Dermis microvascular lymphatic vessel endothelial cell (primary cell): ENCODE measurements at regions not wholly inside any gene's neighbourhood (a gene's known extent, or its start where the extent isn't known, plus 50 kb on each side); places are given as distances from the start of the nearest gene placed in this dataset.
A peak's percentile ranks its signal among the peaks of the same experiment; 100 is the strongest.

Source experiments
- DNase-seq, 2 donors: peaks; one replicate each; pipeline versions ENCODE4 v3.0.0 to v3.0.0-alpha.2; 2010; ENCODE audit warnings: low read depth in 2 of 2

- DNase-seq = no peak
Observed at GRCh38 chr2:173419506-173419905, 64.8 kb downstream of the CDCA7 start.

- no peak for DNase-seq
Observed at GRCh38 chr2:173424886-173425285, 70.2 kb downstream of the CDCA7 start.

GRCh38 chr2:173427887-173428668 is 73.4 kb downstream of the CDCA7 start:
- DNase-seq = no peak

- no peak for DNase-seq
Observed at GRCh38 chr2:173431191-173431590, 76.5 kb downstream of the CDCA7 start.

GRCh38 chr2:173432049-173432754 is 77.5 kb downstream of the CDCA7 start:
- no peak for DNase-seq

DNA sequence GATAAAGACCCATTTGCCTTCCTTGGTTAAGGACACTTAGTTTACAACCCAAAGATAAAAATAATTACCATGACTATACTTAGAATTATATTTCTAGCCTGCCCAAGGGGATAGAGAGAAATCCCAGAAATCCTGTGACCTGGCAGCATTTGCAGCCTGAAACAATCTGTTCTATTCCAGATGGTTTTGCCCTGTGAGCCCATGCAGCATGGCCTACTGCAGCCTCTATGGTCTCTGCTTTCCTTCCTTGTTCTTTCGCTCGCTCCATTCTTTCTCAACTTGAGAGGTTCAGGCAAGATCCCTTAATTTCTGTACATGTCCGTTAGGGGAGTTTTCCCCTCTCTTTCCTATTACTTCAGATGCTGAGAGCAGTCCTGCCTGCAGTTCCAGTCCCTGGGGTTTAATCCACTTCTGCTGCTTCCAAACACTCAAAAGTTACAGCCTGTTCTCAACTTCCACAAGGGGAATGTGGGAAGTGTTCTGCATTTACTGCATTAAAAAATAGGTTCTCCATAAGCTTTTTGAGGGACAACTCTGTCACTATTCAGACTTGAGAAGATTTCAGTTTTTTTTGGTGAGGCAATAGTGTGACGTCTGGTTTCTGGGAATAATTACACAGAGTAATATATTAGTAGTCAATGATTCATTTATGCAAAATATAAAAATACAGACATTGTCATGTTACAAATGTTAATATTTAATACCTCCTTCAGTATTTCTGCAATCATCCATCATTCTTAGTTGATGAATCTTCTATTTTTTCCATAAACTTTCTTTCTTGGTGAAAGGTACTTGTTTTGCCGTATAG is 80.3 kb downstream of the CDCA7 start:
- DNase-seq = no peak

DNA sequence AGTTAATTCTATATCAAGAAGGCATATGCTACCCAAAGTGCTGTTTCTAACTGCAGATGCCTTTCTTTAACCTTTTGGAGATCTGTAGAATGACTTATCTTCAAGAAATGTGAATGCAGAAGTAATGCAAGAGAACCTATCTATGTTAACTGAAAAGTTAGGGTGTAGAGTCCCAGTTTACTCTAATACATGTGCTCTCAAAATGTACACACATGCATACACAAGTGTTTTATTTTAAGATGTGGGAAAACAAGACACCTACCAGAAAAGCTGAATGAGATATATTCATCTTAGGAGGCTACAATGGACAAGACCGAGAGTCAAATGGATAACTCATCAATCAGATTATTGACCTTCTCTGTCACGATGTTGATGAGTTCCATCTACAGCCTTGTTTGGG is 80.9 kb downstream of the CDCA7 start:
- DNase-seq = no peak

DNA sequence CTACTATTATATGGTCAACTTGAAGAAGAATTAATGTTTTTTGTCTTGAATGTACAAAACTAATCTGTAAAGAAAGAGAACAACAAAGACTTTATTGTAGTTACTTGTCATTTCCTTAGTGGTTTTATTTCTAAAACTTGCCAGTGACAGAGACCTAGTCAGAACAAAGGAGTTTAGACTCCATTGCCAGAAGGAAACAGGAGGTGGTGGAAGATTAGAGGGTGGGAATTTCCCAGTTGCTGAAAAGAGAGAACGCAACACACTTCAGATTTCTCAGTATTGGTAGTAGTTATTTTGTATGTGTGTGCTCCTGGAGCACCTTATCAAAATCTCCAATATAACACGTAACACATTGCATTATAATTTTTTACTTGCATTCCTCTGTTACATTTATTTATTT is 81.4 kb downstream of the CDCA7 start:
- peak in 1 of 2 donors; percentile 38 for DNase-seq

GRCh38 chr2:173441222-173441621 is 86.5 kb downstream of the CDCA7 start:
- DNase-seq = no peak

GRCh38 chr2:173442542-173442941 is 87.9 kb downstream of the CDCA7 start:
- no peak for DNase-seq

DNA sequence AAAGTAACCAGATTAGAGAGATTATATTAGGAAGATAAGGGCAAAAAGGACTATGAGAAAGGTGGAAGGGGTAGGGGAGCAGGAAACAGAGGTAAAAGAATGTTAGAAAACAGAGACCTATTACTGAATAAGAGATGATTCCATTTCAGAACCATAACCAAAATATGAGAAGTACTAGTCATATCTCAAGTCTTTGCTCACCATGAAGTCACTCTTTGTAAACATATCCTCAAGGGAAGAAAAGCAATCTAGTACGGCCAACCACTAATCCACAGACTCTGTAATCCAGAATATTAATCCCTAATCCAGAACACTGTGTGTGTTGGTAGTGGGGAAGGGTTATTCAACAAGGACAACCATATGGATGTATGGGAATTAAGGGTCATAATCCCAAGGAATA is 92.0 kb downstream of the CDCA7 start:
- DNase-seq = no peak

DNA sequence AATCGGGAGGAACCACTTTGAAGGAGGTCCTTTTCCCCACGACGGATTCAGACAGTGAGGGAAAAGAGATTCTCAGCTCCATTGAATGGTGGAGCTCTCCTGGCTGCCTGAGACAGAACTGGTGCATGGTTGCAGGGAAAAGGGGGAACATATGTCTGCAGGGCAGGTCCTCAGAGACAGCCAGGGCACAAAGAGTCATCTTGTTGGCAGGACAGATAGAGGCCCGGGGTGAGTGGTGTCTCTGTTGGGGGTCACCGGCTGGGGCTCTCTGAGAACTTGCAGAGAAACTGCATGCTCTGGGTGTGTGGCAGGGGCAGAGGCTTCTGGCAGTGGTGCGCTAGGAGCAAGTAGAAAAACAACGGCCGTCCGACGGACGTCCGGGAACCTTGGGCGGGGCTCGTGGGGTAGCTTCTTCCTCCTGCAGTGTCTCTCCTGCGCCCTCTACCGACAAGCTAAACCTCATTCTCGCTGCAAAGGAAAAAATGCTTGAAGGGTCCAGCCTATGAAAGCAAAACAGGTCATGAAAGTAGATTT is 94.3 kb downstream of the CDCA7 start:
- DNase-seq = peak; percentile 36 to 67

- no peak for DNase-seq
Observed at GRCh38 chr2:173451118-173451517, 96.4 kb downstream of the CDCA7 start.

DNA sequence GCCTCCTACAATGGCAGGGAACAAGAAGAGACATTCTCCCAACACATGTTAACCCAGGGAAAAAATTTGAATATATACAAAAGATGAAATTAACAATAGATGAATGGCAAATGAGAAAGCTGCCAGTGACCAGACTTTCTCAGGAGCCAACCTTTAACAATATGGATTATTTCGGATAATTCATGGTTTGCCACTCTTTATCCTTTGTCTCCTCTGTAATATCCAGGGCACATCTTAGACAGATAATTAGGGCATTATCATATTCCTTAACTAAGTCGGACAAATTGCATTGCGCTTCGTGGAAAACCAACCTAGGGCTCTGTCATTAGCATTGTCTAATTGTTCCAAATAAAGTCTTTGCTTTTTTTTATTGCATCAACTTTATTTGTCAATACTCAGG is 97.3 kb downstream of the CDCA7 start:
- DNase-seq = no peak

DNA sequence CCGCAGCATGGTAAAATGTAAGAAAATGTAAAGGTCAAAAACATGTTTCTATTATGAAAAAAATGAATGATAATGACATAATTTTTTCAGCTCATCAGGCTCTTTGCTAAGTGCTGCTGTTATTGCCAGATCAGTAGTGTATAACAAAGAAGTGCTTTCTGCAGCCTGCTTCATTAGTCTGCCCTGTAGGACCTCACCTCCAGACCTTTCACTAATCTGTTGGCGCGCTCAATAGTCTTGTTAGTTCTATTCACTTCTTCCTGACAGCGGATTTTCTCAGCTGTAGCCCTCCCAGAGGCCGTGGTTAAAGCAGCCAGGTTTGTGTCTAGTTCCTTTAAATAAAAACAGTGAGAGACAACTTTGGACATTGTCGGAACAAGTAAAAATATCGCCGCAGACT is 97.7 kb downstream of the CDCA7 start:
- DNase-seq = no peak

DNA sequence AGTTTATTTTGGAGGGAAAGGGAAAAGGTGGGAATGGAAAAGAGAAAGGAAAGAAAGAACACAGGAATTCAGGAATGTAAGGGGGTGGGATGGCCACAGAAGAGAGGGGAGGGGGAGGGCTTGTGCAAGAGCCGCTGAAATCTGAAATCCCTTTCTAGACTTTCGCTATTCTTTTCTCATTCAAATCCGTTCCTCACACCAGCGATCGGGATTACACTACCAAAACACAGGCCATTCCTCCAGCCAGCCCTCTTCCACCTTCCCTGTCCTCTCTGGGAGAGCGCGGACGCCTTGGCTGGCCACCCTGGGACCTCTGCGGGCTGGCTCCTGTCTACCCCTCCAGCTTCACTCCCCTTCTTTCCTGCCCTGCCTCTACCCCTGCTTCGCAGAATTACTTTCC is 102.3 kb downstream of the CDCA7 start:
- no peak for DNase-seq

DNA sequence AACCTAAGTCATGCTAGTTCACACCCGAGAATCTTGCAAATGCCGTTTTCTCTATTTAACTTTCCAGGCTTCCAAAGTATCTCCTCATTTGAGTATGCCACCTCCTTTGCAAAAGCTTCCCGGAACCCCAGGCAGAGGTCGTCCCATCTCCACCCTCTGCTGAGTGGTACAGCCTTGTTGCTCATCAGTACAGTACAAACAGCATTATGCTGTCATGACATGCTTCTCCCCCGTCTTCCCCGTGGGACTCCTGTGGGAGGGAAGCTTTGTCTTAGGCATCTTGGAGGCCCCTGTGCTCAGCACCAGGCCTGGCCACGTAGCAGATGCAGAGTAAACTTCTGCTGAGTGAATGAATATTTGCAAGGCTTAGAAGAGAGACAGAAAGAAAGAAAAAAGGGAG is 102.7 kb downstream of the CDCA7 start:
- DNase-seq = no peak

DNA sequence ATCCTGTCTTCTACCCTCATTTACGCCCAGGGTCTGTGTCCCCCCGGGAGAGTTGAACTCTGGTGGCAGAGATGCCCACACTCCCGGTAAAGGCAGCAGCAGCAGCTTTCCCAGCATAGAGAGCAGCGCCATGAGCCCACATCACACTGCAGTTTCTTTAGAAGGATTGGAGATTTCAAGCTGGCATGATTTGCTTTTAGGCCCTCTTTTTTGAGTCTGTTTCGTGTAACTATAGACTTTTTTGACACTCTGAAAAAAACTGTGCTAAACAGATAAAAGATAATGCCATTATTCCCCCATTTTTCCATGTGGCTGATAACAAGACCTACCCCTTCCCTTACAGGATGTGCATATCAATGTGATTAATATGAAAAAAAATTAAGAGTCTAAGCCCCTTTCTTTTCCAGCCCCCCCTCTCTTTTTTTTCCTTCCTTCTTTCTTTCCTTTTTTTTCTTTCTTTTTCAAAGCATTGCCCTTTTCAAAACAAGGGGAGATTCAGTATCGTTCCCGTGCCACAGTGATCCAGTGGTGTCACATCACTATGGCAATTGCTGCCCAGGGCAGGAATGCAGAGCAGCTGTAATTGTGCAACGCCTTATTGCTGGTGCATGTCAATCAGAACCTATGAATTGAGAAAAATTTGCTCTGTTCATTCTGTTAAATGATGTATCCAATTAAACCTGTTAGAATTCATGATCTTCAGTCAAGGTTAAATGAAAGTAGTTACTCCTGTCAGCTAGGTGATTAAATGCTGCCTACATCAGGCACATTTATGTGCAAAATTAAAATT is 104.5 kb downstream of the CDCA7 start:
- no peak for DNase-seq

DNA sequence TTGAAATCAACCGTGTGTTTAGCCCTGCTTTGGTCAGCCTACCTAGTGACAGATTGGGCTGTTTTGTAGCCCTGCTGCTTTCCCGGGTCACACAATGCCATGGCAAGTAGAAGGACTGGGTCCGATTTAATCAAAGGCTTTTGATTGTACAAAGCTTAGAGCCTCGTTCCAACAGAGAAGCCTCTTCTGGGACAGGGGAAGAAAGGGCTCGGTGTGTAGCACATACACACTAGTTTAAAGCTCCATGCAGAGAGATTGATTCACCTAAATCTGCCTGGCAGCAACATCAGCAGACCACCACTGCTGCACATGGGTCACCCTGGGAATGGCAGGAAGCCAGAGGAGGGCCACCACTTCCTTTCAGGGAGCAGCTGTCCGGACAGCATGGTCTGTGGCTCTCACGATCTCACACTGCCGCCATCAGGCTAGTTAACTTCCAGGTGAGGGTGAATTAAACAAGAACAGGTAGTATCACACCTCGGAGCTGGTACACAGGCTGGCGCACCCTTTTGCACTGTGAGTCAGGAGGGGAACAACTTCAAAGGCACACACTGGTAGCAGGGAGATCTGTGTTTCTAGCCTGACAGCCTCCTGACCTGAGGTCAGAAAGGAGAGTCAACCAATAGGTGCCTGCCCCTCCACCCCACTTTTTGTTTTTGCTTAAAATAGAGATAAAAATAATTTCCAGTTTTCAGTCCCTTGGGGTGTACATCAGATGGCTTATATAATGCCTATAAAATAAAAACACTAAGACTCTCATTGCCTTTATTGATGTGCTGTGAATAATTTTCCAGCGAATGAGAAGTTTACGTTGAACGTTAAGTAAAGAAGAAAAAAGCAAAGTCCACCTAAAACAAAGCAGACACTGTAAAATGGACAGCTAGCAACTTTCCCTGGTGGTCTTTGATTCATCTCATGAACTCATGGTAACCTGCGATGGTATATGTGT is 108.5 kb downstream of the CDCA7 start:
- no peak for DNase-seq

- DNase-seq = no peak
Observed at GRCh38 chr2:173463846-173464245, 109.2 kb downstream of the CDCA7 start.
